ENCODE measurements at regions not wholly inside any gene's neighbourhood (a gene's known extent, or its start where the extent isn't known, plus 50 kb on each side); places are given as distances from the start of the nearest gene placed in this dataset.

GRCh38 chr13:103976371-103976770 lies 910.2 kb upstream of the SLC10A2 start:
- no peak overlapping the region for H3K4me3 ChIP-seq (ENCODE audit: low read depth, low read length)
- no peak overlapping the region for H3K27ac ChIP-seq (ENCODE audit: low read depth, low read length)
- DNase-seq (ENCODE audit: low read depth in 4 of 6, low spot score in 6 of 6), result no peak
- H3K9me3 ChIP-seq (ENCODE audit: control insufficient read depth, insufficient read depth, low read length), result no peaks in the 10 kb centered on the region
- no CpG with 5 or more reads among the region's 1 CpG for WGBS (ENCODE audit: insufficient coverage)
- no peaks in the 10 kb centered on the region for H3K4me1 ChIP-seq (ENCODE audit: control insufficient read depth, insufficient read depth, low read length)
- no peaks in the 10 kb centered on the region for H3K36me3 ChIP-seq (ENCODE audit: control insufficient read depth, insufficient read depth, low read length)
- H3K27me3 ChIP-seq (ENCODE audit: control insufficient read depth, insufficient read depth, low read length), result no peaks in the 10 kb centered on the region

GRCh38 chr13:103973740-103974139 lies 907.5 kb upstream of the SLC10A2 start:
- no peak for DNase-seq (ENCODE audit: low read depth in 4 of 6, low spot score in 6 of 6)
- Histone ChIP-seq H3K4me1 (ENCODE audit: control insufficient read depth, insufficient read depth, low read length) (no peaks in the 10 kb centered on the region), H3K4me3 (ENCODE audit: low read depth, low read length) (no peak overlapping the region), H3K36me3 (ENCODE audit: control insufficient read depth, insufficient read depth, low read length) (no peaks in the 10 kb centered on the region), H3K9me3 (ENCODE audit: control insufficient read depth, insufficient read depth, low read length) (no peaks in the 10 kb centered on the region), H3K27ac (ENCODE audit: low read depth, low read length) (no peak overlapping the region), H3K27me3 (ENCODE audit: control insufficient read depth, insufficient read depth, low read length) (no peaks in the 10 kb centered on the region)
- WGBS (ENCODE audit: insufficient coverage), result no CpG with 5 or more reads among the region's 1 CpG

- no peak overlapping the region for H3K4me3 ChIP-seq (ENCODE audit: low read depth, low read length)
- DNase-seq (ENCODE audit: low read depth in 4 of 6, low spot score in 6 of 6), result no peak
- WGBS (ENCODE audit: insufficient coverage), result 83% methylated on average over 1 of the region's 4 CpGs
Observed at GRCh38 chr13:103969520-103970050, 903.4 kb upstream of the SLC10A2 start.

GRCh38 chr13:103965506-103966243 lies 899.5 kb upstream of the SLC10A2 start:
- Histone ChIP-seq H3K9me3 (ENCODE audit: control insufficient read depth, insufficient read depth, low read length) (no peaks in the 10 kb centered on the region), H3K36me3 (ENCODE audit: control insufficient read depth, insufficient read depth, low read length) (no peaks in the 10 kb centered on the region), H3K4me3 (ENCODE audit: low read depth, low read length) (no peak overlapping the region), H3K27ac (ENCODE audit: low read depth, low read length) (no peak overlapping the region), H3K27me3 (ENCODE audit: control insufficient read depth, insufficient read depth, low read length) (no peaks in the 10 kb centered on the region), H3K4me1 (ENCODE audit: control insufficient read depth, insufficient read depth, low read length) (no peaks in the 10 kb centered on the region)
- DNase-seq (ENCODE audit: low read depth in 4 of 6, low spot score in 6 of 6), result peak in 2 of 6 donors; percentile 12 to 78
- WGBS (ENCODE audit: insufficient coverage), result 66% methylated on average over 4 of the region's 4 CpGs

More at GRCh38 chr13:103969520-103970050, 903.4 kb upstream of the SLC10A2 start:
- Histone ChIP-seq H3K27me3 (ENCODE audit: control insufficient read depth, insufficient read depth, low read length) (no peaks in the 10 kb centered on the region), H3K27ac (ENCODE audit: low read depth, low read length) (no peak overlapping the region), H3K4me1 (ENCODE audit: control insufficient read depth, insufficient read depth, low read length) (no peaks in the 10 kb centered on the region), H3K36me3 (ENCODE audit: control insufficient read depth, insufficient read depth, low read length) (no peaks in the 10 kb centered on the region), H3K9me3 (ENCODE audit: control insufficient read depth, insufficient read depth, low read length) (no peaks in the 10 kb centered on the region)

GRCh38 chr13:103961784-103962183 lies 895.6 kb upstream of the SLC10A2 start:
- no peaks in the 10 kb centered on the region for H3K27me3 ChIP-seq (ENCODE audit: control insufficient read depth, insufficient read depth, low read length)
- 100% methylated on average over 1 of the region's 2 CpGs for WGBS (ENCODE audit: insufficient coverage)
- H3K4me1 ChIP-seq (ENCODE audit: control insufficient read depth, insufficient read depth, low read length), result no peaks in the 10 kb centered on the region

GRCh38 chr13:103961129-103961528 lies 894.9 kb upstream of the SLC10A2 start:
- Histone ChIP-seq H3K9me3 (ENCODE audit: control insufficient read depth, insufficient read depth, low read length) (no peaks in the 10 kb centered on the region), H3K36me3 (ENCODE audit: control insufficient read depth, insufficient read depth, low read length) (no peaks in the 10 kb centered on the region), H3K4me1 (ENCODE audit: control insufficient read depth, insufficient read depth, low read length) (no peaks in the 10 kb centered on the region), H3K27ac (ENCODE audit: low read depth, low read length) (no peak overlapping the region), H3K27me3 (ENCODE audit: control insufficient read depth, insufficient read depth, low read length) (no peaks in the 10 kb centered on the region), H3K4me3 (ENCODE audit: low read depth, low read length) (no peak overlapping the region)
- no peak for DNase-seq (ENCODE audit: low read depth in 4 of 6, low spot score in 6 of 6)

More at GRCh38 chr13:103961784-103962183, 895.6 kb upstream of the SLC10A2 start:
- Histone ChIP-seq H3K4me3 (ENCODE audit: low read depth, low read length) (no peak overlapping the region), H3K9me3 (ENCODE audit: control insufficient read depth, insufficient read depth, low read length) (no peaks in the 10 kb centered on the region), H3K27ac (ENCODE audit: low read depth, low read length) (no peak overlapping the region), H3K36me3 (ENCODE audit: control insufficient read depth, insufficient read depth, low read length) (no peaks in the 10 kb centered on the region)
- DNase-seq (ENCODE audit: low read depth in 4 of 6, low spot score in 6 of 6), result no peak

GRCh38 chr13:103960001-103960400 lies 893.8 kb upstream of the SLC10A2 start:
- no peaks in the 10 kb centered on the region for H3K27me3 ChIP-seq (ENCODE audit: control insufficient read depth, insufficient read depth, low read length)
- no peaks in the 10 kb centered on the region for H3K36me3 ChIP-seq (ENCODE audit: control insufficient read depth, insufficient read depth, low read length)
- no peak overlapping the region for H3K4me3 ChIP-seq (ENCODE audit: low read depth, low read length)
- H3K4me1 ChIP-seq (ENCODE audit: control insufficient read depth, insufficient read depth, low read length), result no peaks in the 10 kb centered on the region
- no peaks in the 10 kb centered on the region for H3K9me3 ChIP-seq (ENCODE audit: control insufficient read depth, insufficient read depth, low read length)
- no peak overlapping the region for H3K27ac ChIP-seq (ENCODE audit: low read depth, low read length)
- DNase-seq (ENCODE audit: low read depth in 4 of 6, low spot score in 6 of 6), result no peak

GRCh38 chr13:103958691-103959090 lies 892.5 kb upstream of the SLC10A2 start:
- H3K9me3 ChIP-seq (ENCODE audit: control insufficient read depth, insufficient read depth, low read length), result no peaks in the 10 kb centered on the region
- no peaks in the 10 kb centered on the region for H3K4me1 ChIP-seq (ENCODE audit: control insufficient read depth, insufficient read depth, low read length)
- no peak overlapping the region for H3K4me3 ChIP-seq (ENCODE audit: low read depth, low read length)
- no peaks in the 10 kb centered on the region for H3K36me3 ChIP-seq (ENCODE audit: control insufficient read depth, insufficient read depth, low read length)
- no peaks in the 10 kb centered on the region for H3K27me3 ChIP-seq (ENCODE audit: control insufficient read depth, insufficient read depth, low read length)
- WGBS (ENCODE audit: insufficient coverage), result no CpG with 5 or more reads among the region's 2 CpGs
- DNase-seq (ENCODE audit: low read depth in 4 of 6, low spot score in 6 of 6), result peak in 1 of 6 donors; percentile 56
- H3K27ac ChIP-seq (ENCODE audit: low read depth, low read length), result no peak overlapping the region

- Histone ChIP-seq H3K27ac (ENCODE audit: low read depth, low read length) (no peak overlapping the region), H3K27me3 (ENCODE audit: control insufficient read depth, insufficient read depth, low read length) (no peaks in the 10 kb centered on the region), H3K36me3 (ENCODE audit: control insufficient read depth, insufficient read depth, low read length) (no peaks in the 10 kb centered on the region), H3K4me1 (ENCODE audit: control insufficient read depth, insufficient read depth, low read length) (no peaks in the 10 kb centered on the region), H3K9me3 (ENCODE audit: control insufficient read depth, insufficient read depth, low read length) (no peaks in the 10 kb centered on the region), H3K4me3 (ENCODE audit: low read depth, low read length) (no peak overlapping the region)
- peak in 1 of 6 donors; percentile 70 for DNase-seq (ENCODE audit: low read depth in 4 of 6, low spot score in 6 of 6)
Observed at GRCh38 chr13:103957939-103958338, 891.7 kb upstream of the SLC10A2 start.

- no peaks in the 10 kb centered on the region for H3K27me3 ChIP-seq (ENCODE audit: control insufficient read depth, insufficient read depth, low read length)
- H3K9me3 ChIP-seq (ENCODE audit: control insufficient read depth, insufficient read depth, low read length), result no peaks in the 10 kb centered on the region
- H3K27ac ChIP-seq (ENCODE audit: low read depth, low read length), result no peak overlapping the region
- DNase-seq (ENCODE audit: low read depth in 4 of 6, low spot score in 6 of 6), result peak in 1 of 6 donors; percentile 9
- H3K4me3 ChIP-seq (ENCODE audit: low read depth, low read length), result no peak overlapping the region
- 87% methylated on average over 5 of the region's 6 CpGs for WGBS (ENCODE audit: insufficient coverage)
- no peaks in the 10 kb centered on the region for H3K4me1 ChIP-seq (ENCODE audit: control insufficient read depth, insufficient read depth, low read length)
- H3K36me3 ChIP-seq (ENCODE audit: control insufficient read depth, insufficient read depth, low read length), result no peaks in the 10 kb centered on the region
Observed at GRCh38 chr13:103953859-103954258, 887.6 kb upstream of the SLC10A2 start.
